Activated CD4-positive, alpha-beta T cell treated with anti-CD3 and anti-CD28 coated beads for 48 hours (primary cell): ENCODE measurements at regions not wholly inside any gene's neighbourhood (a gene's known extent, or its start where the extent isn't known, plus 50 kb on each side); places are given as distances from the start of the nearest gene placed in this dataset.
A peak's percentile ranks its signal among the peaks of the same experiment; 100 is the strongest.

ENCODE experiments used
- DNase-seq: peaks from one replicate; pipeline ENCODE4 v3.0.0-alpha.2; 2020

GRCh38 chr12:116497051-116497591, 62.1 kb upstream of the MAP1LC3B2 start:
- no peak for DNase-seq

GRCh38 chr12:116498471-116498870, 60.7 kb upstream of the MAP1LC3B2 start:
- DNase-seq, result no peak

DNA sequence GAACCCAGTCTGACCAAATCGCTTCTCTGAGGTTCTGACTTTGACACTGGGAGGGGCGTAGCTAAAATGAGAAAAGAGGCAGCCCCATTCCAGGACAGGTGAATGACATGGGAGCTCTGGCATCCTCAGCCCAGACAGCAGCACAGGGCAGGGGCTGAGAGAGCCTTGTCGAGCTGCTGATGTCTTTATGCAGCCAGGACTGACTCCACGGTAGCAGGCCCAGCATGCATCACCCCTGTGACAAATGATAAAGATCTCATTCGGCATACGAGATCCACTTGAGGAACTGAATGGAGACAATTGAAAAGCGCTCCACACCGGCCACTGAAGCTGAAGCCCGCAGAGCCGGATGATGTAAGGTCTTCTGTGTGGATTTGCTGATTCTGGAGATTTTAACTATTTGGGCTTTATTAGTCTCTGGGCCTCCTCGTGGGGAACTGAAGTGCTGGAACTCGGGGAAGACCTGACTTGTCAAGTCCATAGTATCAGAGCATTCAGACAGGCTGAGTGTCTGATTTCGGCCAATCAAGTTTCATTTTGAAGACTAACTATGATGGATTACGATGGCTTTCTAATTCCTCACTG, 56.9 kb upstream of the MAP1LC3B2 start:
- DNase-seq, result no peak

DNA sequence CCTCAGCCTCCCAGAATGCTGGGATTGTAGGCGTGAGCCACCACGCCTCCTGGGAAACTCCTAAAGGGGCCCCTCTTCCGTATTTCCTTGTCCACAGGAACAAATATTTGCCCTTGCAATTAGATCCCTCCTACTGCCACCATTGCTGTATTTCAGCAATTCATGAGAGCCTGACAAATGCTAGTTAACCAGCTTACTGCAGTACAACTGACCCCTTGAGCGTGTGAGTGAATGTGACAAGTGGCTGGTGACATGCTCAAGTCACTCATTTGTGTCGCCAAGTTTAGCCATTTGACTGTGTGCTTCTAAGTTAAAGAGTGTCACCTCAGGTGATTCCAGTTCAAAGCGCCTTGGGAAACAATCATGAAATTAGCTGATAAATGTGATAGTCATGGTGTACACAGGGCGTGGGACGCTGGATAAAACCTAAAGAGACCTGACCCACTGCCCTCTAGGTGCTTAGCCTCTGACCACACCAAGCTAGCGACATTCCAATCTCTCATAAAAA, 56.1 kb upstream of the MAP1LC3B2 start:
- DNase-seq, result no peak

- no peak for DNase-seq
These were observed 54.7 kb upstream of the MAP1LC3B2 start for GRCh38 chr12:116504438-116504837.

- DNase-seq, result no peak
These were observed 52.5 kb upstream of the MAP1LC3B2 start for GRCh38 chr12:116506697-116507064.

DNA sequence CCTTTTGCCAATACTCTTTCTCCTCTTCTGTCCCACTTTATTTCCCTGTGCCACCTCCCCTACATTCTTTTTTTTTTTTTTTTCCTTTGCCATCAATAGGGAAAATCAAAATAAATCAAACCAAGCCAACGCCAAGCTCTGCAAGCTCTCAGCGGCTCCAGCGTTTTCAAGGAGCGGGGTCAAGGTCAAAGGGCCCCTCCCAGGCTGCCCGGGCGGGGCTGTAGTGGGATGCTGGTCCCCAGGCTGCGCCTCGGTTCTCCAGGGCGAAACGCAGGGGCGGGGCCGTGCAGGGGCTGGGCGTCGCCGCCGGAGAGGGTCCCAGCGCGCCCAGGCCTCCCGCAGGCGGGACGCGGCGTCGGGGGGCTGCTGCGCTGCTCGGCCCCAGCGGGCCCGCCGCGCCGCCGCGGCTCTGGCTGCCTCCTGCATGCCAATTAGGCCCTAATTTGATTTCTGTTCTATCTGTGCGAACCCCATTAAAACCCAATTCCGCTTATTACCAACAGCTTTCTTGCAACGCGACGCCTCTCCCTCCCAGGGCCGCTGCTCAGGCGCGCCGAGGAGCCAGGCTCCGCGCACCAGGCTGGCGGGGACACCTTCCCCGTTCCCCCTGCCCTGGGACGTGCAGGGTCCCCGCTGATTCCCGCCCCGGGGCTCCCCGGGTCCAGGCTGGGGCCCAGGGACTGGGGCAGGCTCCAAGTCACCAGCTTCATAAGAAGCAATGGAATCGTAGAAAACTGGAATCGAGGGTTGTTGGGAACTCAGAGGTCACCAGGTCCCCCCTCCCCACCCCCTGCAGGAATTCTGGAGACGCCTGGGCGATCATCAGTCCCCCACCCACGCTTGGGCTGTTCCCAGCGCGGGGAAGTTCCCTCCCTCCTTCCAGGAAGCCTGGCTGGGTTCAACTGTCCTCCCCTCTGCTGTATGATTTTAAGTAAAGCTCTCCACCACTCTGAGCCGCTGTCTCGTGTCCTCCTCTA, 50.7 kb upstream of the MAP1LC3B2 start:
- DNase-seq, result peak; percentile 37
